Stimulated activated CD8-positive, alpha-beta memory T cell treated with anti-CD3 and anti-CD28 coated beads, Interleukin-4, amount 100 ng/mL, for 24 hours (primary cell): ENCODE measurements at regions not wholly inside any gene's neighbourhood (a gene's known extent, or its start where the extent isn't known, plus 50 kb on each side); places are given as distances from the start of the nearest gene placed in this dataset.
"Not testable (repeated sequence)": the region's sequence is repeated elsewhere in the genome, so short reads cannot be mapped to it uniquely, and the experiment has no call there.

Experiments
- DNase-seq: peaks from one replicate; pipeline ENCODE4 v3.0.0-alpha.2; 2020; ENCODE audit warnings: low read depth

DNA sequence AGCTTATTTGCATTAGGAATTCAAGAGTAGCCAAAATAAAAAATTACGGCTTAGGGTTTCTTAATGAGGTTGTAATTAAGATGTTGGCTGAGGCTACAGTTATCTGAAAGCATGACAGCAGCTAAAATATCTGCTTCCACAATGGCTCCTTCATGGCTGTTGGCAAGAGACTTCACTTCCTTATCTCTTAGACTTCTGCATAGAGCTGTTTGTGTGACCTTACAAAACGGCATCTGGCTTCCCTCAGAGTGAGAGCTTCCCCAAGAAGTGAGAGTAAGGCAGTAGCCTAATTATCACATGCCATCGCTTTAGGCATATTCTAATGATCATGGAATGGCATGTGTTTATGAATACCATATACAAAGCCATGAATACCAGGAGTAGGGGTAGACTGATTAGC, 57.6 kb downstream of the CCDC59 start:
- DNase-seq = no peak

DNA sequence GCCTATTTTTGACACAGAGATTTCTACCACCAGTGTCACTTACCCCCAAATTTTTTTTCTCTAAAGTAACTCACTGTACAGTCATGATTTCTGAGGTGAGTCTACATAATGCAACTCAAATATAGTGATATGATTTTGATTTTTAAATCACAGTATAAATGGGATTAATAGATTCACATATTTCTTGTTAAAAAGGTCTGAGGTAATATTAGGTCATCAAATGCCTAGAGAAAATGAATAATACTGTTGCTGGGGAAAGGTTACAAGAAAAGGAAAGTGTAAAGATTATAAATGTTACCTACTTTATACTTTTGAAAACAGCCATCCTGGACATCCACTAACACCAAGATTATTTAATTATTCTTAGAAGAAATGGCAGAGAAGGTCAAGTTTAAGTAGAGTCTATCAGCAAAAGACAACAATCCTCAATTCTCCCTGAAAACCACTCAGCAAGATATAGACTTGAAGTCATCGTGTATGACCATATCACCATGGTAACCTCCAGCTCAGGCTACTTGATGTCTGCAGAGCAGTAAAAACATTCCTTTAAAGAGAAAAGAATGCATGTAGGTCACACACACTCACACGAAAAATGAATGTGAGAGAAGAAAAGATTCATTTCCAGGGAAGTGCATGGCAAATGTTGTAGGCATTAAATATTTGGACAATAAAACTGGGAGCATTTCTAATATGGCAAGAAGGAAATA, 58.7 kb downstream of the CCDC59 start:
- no peak for DNase-seq

GRCh38 chr12:82290415-82290814, 67.8 kb downstream of the CCDC59 start:
- DNase-seq = no peak

DNA sequence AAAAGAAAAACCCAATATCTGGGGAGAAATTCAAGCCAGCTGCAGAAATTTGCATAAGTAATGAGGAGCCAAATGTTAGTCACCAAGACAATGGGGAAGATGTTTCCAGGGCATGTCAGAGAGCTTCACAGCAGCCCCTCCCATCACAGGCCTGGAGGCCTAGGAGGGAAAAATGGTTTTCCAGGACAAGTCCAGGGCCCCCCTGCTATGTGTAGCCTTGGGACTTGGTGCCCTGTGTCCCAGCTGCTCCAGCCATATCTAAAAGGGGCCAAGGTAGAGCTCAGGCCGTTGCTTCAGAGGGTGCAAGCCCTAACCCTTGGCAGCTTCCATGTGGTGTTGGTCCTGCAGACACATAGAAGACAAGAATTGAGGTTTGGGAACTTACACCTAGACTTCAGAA, 76.9 kb downstream of the CCDC59 start:
- not testable (repeated sequence) for DNase-seq

- DNase-seq = no peak
Measured at GRCh38 chr12:82279536-82280058, 78.6 kb downstream of the CCDC59 start.

- no peak for DNase-seq
Measured at GRCh38 chr12:82277582-82277981, 80.6 kb downstream of the CCDC59 start.

DNA sequence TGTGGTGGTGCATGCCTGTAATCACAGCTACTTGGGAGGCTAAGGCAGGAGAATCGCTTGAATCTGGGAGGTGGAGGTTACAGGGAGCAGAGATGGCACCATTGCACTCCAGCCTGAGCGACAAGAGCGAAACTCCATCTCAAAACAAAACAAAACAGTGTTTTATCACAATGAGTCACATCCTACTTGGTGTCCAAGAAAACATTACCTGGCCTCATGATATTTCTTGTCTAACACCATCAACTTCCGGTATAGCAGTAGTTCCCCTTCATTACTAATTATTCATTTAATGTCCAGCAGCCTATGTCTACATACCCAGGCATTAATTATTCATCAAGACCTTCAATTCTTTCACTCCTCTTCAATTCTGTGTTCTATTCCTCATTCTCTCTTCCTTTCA, 115.5 kb downstream of the CCDC59 start:
- DNase-seq = no peak

- DNase-seq = no peak
Measured at GRCh38 chr12:82225871-82226270, 132.3 kb downstream of the CCDC59 start.

GRCh38 chr12:82223426-82223825, 134.8 kb downstream of the CCDC59 start:
- DNase-seq = no peak

DNA sequence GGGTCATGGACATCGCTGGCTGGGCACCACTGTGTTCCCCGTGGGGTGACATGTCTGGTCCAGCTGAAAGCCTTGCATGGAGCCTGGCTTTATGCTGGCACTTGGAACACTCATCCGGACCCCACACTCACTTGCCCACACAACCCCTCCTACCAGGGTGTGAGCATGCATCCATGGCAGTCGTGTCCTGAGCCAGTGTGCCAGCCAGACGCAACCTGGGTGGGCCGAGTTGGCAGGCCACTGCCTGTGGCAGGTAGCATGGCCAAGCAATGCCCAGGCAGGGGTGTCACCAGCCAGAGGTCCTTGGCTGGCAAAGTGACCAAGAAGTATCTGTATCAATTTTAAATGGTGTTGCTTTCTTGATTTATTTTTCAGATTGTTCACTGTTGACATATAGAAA, 141.7 kb downstream of the CCDC59 start:
- no peak for DNase-seq

- DNase-seq = no peak
Measured at GRCh38 chr12:82213761-82214160, 144.4 kb downstream of the CCDC59 start.

DNA sequence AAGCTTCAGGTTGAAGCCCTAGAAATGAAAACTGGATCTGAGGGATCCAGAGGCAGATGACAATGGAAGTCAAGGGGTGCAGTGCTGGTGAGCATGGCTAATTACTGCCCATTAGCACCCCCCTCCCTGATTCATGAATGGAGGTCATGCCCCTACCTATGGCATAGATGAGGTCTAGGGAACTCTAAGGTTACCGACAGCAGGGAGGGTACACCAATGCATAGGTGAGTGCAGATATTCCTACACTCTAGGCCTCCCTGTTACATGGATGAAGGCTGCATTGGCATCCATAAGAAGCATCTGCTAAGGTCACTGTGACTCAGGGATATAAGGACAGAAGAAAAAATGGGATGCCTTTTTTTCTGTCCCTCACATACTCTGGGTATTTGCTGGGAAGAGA, 147.3 kb downstream of the CCDC59 start:
- DNase-seq = no peak

DNA sequence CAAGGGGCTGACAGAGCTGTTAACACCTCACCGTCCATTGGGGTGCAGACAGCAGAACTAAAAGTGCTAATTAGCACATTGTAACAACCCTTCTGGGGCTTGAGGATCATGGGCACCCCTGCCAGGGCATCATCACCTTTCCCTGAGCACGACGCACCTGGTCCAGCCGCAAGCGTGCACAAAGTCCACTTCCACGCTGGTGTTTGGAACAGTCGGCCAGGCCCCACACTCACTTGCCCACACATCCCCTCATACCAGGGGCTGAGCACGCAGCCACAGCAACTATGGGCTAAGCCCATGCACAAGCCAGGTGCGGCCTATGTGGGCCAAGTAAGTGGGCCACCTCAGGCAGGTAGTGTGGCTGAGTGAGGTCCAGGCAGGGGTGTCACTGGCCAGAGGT, 148.7 kb downstream of the CCDC59 start:
- no peak for DNase-seq

DNA sequence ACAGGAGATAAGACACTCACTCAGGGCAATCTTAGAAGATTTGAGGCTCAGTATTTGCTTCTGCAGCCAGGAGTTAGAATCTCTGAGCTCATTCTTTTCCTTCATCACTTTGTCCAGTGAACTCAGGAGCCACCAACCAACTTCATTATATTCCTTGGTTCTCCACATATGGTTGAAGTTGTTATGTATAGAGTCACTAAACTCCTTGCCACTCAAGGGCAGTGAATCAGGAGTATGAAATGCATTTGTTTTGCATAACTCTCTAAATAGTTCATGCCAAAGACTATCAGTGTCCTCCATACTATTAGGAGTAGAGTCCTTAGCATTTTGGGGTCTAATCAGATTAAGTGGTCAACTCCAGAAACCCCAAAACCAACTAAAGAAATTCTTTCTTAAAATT, 150.6 kb downstream of the CCDC59 start:
- no peak for DNase-seq

GRCh38 chr12:82203086-82203485, 155.1 kb downstream of the CCDC59 start:
- no peak for DNase-seq

DNA sequence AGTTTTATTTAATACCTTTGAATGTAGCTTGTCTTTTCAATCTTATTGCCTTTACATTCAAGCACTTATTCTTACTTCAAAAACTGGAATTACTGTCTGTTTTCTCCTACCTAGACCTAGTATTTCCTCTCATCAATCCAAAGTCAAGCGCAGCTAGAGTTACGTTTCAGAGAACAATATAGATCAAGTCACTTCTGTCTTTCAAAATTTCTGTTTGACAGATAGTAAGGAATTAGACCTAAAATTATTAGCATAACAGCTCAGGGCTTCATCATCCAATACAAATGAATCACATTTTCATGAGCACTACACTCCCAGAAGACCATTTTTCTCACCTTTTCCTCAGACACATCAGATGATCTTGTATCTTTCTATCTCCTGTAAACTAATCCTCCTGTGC, 170.6 kb downstream of the CCDC59 start:
- DNase-seq = no peak

DNA sequence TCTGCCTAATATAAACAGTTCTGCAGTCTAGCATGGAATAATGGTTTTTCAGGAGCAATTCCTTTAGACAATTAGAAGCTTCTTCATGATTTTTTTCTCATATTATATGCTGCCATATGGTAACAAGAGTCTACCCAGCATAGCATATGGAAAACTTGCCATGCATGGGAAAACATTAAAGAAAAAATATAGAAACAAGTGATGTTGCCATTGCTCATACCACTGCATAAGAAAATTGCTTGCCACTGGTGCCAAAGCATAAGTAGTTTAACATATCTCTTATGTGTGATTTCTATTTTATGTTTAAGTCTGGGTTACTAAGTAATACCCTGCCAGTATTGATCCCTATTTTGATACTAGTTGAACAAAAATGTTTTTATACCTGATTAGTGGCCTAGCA, 171.2 kb downstream of the CCDC59 start:
- DNase-seq = no peak

DNA sequence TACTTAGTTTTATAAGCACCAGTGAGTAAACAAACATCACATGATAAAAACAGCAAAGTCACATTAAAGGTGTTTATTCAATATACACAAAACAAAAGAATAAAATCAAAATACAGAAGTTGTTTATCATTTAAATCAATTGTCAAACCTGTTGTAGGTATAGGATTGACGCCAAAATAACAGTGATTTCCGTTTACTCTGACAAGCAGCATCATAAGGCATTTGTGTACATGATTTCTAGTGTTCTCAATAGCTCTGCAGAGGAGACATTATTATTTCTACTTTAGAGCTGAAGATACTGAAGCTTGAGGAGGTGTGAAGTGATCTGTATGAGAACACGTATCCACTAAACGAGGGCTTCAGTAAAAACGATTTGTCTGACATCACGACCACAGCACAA, 171.9 kb downstream of the CCDC59 start:
- no peak for DNase-seq

DNA sequence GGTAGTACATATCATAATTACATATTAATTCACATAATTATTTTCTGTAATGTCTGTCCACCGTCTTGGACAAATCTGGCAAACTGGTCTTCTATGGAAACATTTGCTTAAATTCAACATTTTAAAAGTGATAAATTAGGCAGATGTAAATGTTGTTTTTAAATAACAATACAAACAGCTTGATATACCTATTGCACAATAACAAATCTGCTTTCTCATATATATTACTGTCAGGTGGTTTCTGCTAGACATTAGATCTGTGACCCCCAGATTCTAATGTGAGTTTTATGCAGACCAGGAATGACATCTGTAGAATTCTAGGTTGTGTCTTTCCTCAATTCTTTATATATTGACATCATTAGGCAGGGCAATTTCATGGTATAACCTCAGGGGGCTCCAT, 173.3 kb downstream of the CCDC59 start:
- no peak for DNase-seq

GRCh38 chr12:82182601-82183190, 175.5 kb downstream of the CCDC59 start:
- no peak for DNase-seq

- no peak for DNase-seq
Measured at GRCh38 chr12:82176761-82177490, 181.3 kb downstream of the CCDC59 start.

DNA sequence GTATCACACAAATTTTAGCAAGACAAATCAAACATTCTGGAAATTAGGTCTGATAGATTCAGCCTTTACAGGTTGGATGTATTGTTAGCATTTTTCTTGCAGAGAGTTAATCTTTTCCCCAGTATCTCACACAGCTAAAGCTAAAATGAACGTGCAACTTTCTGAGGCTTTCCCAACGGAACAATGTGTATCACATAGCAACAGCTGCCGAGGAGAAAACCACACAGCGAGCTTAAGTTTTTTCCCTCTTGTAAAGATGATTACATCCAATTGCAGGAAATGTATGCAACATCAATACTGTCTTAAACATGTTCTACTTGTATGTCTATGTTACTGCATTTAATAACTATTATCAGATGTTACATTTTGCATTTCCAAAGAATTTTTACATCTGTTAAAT, 182.2 kb downstream of the CCDC59 start:
- no peak for DNase-seq

DNA sequence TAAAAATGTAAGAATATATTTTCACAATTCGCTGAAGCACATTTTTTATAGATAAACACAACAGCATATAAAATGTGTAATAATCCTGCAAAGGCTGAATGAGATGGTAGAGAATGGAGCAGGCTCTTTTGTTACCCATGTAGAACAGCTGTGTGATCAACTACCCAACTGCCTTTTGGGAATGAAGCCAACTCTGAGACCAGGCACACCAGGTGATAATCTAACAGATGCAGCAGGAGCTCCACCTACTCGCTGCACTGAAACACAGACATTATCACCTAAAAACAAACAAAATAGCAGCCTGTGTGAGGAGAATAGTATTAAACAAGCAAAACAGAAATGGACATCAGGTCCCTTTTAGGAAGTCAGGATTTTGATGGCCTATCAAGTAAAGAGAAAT, 183.3 kb downstream of the CCDC59 start:
- DNase-seq = no peak
